Ramos (cell line): ENCODE measurements at regions not wholly inside any gene's neighbourhood (a gene's known extent, or its start where the extent isn't known, plus 50 kb on each side); places are given as distances from the start of the nearest gene placed in this dataset.
"Not testable (repeated sequence)": the region's sequence is repeated elsewhere in the genome, so short reads cannot be mapped to it uniquely, and the experiment has no call there.

Experiments used
- in situ Hi-C: fragments of 300-500 bp; cut with MboI; formaldehyde crosslinking; loops from one replicate; pipeline ENCODE4 v1.14.3; 2022; ENCODE audit warnings: low sequenced_read_pairs; ENCODE audit not compliant: unreplicated experiment

DNA sequence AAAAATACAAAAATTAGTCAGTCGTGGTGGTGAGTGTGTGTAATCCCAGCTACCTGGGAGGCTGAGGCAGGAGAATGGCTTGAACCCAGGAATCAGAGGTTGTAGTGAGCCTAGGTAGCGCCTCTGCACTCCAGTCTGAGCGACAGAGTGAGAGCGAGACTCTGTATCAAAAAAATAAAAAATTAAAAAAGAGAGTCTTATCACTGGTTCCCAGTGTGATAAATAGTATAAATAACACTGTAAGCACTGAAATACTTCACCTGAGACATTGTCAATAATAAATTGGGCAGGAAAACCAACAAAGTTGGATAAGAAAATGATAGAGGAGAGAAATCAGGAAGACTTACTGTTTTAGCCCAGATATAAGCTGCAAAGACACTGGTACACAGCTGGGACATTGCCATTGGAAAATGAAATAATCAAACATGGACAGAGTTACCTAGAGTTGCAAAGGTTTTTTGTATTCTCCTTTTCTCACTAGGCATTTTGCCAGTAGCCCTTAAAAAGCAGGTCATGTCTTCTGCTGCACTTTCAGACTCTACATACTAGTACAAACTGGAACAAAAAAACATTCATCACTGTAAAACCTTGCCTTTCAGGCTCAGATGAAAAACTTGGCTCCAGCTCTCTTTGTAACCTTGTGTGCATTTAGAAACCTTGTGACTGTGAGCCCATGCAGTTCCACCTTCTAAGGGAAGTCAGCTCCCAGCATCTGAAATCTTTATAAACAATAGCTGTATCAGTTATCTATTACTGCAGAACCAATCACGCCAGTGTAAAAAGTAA, 55.0 kb upstream of the PPP1R2C start:
- in situ Hi-C loops, result no loop called here

DNA sequence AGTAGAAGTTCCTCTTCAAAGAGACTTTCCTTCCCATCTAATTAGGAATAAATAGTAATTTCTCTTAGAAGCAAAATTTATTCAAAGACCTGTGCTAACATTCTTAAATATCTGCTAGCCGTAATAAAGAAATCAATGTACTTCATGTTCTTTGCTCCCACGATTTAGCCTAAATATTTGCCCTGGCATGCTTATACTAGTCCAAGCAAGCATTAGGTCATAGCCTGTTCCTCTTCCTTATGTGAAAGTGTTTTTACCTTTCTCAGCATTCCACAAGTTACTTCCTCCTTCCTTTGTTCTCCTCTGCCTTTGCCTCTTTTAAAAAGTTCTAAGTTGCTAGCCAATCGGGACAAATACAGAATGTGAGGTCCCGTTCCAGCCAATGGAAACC, 55.6 kb upstream of the PPP1R2C start:
- in situ Hi-C loops, result not testable (repeated sequence)

DNA sequence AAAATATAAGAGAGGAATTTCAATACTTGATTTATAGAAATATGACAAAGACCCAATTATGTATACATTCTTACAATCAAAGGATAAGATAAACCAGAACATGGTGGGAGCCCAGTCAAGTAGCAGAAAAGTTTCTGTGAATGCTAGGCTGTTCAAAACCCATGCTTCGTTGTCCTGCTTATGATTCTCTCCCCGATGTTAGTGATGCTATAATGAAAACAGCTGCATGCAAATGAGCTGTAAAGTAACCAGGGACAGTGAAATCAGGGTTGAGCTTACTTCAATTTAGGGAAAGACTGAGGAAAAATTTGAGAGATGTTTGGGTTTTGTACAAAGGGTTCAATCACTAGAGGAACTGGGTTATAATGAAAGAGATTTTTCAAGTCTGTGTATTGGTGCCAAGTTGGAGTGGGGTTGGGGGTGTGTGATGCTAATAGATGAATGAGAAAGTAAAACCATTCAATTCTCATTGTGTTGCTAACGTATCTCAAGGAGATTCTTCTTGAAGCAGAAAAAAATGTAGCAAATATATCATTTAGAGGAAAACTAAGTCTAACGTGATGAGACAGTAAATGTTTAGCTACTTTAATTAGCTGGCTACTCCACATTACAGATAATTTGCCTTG, 59.3 kb upstream of the PPP1R2C start:
- in situ Hi-C loops, result no loop called here

DNA sequence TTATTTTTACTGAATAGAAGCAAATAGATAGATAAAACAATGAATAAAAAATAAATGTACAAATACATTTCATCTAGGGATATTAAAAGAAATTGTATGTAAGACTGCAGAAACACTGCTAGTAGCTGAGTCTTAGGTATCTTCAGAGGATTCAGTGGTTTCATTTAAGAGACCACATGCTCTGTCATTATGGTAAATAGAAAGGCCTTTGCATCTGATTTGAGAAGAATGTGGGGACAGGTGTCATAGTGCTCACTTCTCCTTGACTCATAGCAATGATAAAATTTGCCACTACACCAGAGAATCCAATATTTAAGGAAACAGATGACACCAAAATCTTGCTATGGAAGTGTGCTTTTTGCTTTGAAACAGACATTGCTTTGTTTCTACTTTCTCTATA, 59.8 kb upstream of the PPP1R2C start:
- in situ Hi-C loops, result no loop called here

DNA sequence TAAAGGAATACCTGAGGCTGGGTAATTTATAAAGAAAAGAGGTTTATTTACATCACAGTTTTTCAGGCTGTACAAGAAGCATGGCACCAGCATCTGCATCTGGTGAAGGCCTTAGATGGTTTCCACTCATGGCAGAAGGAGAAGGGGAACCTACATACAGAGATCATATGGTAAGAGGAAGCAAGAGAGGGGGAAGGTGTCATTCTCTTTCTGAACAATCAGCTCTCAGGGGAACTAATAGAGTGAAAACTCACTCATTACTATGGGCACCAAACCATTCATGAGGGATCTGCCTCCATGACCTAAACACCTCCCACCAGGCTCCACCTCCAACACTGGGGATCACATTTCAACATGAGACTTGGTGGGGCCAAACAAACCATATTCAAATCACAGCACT, 61.7 kb upstream of the PPP1R2C start:
- in situ Hi-C loops, result no loop called here

DNA sequence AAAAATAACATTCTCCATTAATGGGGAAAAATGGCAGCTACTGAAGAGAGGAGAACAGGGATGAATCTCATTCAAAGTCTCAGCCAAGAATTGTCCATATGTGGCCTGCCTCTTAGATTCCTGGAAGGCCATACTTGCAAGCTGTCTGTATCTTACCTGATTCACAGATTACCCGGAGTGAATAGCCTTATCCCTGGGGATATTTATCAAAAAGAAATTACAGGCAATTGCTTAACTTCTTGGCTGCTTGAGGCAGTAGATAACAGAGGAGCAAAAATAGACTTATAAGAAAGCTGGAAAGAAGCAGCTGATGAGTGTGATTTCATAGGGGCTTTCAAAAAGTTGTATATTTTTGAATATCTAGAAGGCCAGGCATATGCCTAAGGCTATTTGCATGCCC, 68.8 kb upstream of the PPP1R2C start:
- in situ Hi-C loops, result no loop called here

DNA sequence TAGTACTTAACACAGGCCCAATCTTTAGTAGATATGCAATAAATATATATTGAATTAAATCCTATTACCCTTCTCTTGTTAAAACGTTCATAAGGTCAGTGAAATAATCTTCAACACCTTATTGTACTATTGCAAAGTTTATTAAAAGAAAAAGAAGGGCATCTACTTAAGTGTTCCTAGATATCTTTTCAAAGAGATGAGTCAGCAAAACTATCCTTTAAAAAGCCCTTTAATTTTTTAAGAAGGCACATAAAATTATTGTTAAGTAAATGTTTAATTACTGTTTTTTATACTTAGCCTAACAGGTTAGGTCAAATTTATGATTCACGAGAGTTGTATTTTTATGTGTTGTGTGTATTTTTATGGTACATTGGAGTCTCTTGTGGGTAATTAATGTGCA, 77.3 kb upstream of the PPP1R2C start:
- in situ Hi-C loops, result no loop called here

DNA sequence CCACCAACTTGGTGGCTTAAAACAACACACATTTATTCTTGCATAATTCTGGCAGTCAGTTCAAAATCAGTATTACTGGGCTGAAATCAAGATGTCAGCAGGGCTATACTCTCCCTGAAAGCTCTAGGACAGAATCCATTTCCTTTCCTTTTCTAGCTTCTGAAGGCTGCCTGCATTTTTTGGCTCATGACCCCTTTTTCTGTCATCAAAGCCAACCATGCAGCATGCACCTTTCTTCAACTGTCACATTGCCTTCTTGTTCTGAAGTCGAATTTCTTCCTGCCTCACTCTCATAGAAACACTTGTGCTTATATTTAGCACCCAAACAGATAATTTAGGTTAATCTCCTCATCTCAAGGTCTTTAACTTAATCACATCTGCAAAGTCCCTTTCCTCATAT, 79.8 kb upstream of the PPP1R2C start:
- in situ Hi-C loops, result no loop called here

DNA sequence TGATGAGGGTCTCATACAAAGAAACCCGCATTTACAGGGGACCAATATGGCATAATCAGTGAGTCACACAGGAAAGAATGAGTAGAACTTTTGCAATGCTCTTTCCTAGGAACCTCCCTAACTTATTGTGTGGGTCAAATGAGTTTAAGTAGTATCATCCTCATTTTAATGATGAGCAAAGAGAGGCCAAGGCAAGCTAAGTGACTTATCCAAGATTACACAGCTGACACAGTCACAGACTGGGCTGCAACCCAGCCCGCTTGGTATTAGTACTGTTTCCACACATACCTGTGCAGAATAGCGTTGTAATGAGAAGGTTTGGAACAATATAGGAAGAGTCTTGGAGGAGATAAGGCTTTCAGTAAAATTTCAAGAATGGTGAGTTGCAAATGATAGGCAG, 91.0 kb upstream of the PPP1R2C start:
- in situ Hi-C loops, result no loop called here

DNA sequence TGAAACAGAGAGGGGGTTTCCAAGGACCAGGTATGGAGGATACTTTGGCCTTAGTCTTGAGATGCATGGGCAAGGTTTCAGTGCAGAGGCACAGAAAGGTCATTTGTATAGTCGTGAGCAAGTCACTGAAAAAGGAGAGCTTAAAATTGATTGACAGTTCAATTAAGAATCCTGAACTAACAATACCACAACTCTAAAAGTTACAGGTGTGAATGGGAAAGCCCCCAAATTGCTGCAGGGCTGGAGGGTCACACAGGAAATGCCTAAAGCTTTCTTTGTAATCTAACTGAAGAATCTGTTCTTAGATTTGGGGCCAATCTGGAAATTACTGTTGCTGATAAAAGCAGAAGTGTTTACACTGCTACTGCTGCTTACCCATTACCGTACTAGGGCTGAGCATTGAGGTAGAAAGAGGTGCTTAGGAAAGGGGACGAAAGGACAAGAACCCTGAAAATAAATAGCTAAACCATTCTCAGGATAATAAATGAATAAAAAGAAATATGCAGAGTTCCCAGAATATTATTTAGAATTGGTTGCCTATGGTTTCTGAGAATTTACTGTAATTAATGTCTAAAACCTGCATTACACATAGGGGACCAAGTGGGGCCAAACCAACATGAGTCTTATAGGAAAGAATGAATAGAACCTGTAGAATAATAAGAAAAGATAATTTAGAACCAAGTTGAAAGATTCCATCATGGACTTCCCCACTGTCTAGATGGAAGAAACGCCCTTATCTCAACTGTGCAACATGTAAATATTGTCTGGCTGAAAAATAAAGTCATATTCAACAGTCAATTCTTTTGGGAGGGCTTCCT, 91.9 kb upstream of the PPP1R2C start:
- in situ Hi-C loops, result no loop called here

DNA sequence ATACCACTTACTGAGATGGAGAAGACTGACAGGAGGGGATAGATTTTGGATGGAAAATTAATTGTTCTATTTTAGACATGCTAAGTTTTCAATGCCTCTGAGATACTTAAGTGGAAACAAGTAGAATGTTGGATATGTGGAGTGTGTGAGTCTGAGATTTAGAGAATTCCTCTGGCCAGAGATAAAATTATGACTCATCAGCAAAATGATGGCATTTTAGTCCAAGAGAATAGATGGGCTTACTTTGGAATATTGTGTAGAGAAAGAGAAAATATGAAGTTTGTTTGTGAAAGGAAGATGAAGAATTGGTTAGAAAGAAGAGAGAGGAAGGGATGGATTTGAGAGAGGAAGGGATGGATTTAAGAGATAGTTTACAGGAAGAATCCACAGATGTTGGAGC, 108.6 kb upstream of the PPP1R2C start:
- in situ Hi-C loops, result no loop called here

DNA sequence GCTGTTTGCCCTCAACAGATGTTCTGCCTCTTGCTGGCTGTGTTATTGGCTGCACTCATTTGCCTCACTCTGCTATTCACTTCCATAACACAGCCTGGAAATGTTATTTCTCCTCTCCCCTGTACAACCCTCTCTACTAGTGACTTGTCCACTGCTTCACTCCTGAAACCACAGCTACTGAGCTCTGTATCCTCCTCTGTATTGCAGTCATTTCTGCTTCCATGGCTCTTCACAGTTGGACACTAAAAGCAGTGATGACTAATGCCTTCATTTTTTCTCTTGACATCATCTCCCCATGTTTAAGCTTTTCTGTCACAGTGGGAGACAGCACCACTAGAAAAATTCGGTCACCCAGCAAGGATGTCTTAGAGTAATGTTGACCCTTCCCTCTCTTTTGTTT, 123.0 kb upstream of the PPP1R2C start:
- in situ Hi-C loops, result no loop called here

DNA sequence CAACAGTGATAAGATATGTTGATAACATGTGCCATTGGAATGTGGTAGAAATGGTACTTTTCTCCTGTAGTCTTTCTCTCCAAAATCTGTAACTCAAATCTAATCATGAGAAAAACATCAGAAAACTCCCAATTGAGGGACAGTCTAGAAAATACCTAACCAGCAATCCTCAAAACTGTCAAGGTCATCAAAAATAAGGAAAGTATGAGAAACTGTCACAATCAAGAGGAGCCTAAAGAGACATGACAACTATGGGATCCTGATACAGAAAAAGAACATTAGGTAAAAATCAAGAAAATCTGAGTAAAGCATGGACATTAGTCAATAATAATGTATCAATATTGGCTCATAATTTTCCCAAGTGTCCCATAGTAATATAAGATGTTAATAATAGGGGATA, 124.5 kb upstream of the PPP1R2C start:
- in situ Hi-C loops, result no loop called here

DNA sequence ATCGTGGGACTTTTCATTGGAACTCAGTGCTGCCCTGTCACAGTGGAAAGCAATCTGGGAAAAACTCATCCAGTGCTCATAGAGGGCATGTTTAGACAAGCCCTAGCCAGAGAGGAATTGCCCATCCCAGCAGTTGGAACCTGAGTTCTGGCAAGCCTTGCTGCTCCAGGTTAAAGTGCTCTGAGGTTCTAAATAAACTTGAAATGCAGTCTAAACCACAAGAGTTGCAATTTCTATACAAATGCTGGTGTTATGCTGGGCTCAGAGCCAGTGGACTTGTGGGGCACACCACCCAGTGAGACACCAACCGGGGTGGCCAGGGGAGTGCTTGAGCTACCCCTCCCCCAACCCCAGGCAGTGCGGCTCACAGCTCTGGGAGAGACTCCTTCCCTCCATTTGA, 142.8 kb upstream of the PPP1R2C start:
- in situ Hi-C loops, result no loop called here

DNA sequence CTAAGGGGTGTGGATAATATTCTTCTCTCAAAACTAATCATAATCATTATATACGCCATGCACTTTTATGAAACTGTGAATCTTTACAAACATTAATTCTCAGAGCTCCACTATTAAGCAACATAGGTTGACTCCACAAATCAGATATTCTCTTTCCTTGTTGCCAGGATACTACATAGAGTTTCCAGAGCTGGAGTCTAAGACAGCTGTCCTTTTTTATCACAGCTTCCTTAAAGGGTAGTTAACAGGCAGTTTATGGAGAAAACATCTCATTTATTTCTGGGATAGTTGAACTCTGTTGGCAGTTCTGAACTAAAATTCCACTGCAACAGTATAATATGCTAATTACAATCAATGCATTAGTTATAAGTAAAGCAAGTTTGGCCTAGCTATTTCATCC, 152.1 kb upstream of the PPP1R2C start:
- in situ Hi-C loops, result loop anchor here (25.0 kb wide), 1 partner anchor 1143 kb away; no protein-coding TSS in a partner anchor

DNA sequence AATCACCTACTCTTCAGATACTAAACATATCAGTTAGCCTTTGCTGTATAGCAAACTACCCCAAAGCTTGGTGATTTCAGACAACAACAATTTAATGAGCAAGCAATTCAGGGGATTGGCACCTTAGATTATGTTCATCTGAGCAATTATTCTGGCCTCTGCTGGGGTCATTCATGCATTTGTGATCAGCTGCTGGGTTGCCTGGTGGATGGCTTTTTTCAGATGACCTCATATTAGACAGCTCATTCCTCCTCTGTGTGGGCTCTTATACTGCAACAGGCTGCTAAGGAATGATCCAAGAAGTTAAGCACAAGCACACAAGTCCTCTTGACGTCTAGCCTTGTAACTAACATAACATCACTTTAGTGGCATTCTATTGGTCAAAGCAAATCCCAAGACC, 153.0 kb upstream of the PPP1R2C start:
- in situ Hi-C loops, result loop anchor here (25.0 kb wide), 1 partner anchor 1144 kb away; no protein-coding TSS in a partner anchor

DNA sequence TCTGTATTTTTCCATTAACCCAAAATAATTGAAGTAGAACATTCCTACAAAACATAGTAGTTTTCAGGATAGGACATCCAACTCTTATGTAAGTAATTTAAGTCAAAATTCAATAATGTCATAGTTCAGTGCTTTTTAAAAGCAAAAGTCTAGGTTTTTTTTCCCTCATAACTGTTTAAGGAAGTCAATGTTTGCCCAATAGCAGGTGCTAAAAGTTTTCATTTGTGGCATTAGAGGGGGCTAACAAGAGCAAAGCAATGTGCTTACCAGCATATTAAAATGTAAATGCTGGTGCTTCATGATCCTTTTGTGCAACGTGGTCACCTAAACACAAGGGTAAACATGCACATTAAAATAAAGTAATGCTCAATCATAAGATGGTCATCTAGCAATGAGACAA, 155.2 kb upstream of the PPP1R2C start:
- in situ Hi-C loops, result loop anchor here (25.0 kb wide), 1 partner anchor 1146 kb away; no protein-coding TSS in a partner anchor

DNA sequence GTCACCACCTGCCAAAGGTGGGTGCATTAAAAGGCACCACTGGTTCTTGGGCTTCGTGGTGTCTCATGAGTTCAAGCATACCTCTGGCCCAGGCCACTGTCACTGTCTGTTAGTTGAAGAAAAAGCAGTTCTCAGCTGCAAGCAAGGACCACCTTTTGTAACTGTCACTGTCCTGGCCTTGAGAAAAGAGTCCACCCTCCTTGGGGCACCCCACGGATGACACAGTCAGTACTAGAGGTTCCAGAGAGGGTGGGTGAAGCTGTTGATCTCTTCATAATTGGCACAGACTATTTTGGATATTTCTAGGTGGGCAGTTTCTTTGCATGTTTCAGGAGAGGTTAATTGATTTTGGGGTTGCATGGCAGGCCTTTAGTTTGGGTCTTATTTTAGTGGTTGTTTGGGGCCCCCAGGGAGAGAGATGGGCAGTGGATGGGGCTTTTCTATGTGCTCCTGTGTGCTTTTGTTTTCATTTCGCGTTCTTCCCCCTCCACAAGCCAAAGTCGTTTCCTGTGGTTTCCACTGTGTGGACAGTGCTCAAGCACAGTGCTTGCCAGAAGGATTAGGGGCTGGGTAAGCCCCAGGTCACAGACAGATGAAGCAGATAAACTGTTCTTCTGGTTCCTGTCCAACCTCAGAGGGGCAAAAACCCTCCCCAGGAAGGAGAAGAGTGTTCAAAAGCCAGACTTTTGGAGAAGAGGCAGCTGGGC, 156.2 kb upstream of the PPP1R2C start:
- in situ Hi-C loops, result loop anchor here (25.0 kb wide), 1 partner anchor 1147 kb away; no protein-coding TSS in a partner anchor

DNA sequence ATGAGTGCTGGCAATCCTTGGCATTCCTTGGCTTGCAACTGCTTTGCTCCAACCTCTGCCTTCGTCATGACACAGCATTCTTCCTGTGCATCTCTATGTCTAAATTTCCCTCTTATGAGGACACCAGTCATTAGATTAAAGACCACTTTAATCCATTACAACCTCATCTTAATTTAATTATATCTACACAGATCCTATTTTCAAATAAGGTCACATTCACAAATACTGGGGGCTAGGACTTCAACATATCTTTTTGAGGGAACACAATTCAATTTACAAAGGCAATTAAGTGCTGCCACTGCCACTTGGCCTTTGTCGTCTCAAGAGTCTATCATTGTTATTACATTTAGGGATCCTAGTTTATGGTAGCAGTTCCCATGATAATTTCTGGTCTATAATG, 163.7 kb upstream of the PPP1R2C start:
- in situ Hi-C loops, result loop anchor here (25.0 kb wide), 1 partner anchor 1154 kb away; no protein-coding TSS in a partner anchor
